HG02642 (cell line): ENCODE measurements at regions not wholly inside any gene's neighbourhood (a gene's known extent, or its start where the extent isn't known, plus 50 kb on each side); places are given as distances from the start of the nearest gene placed in this dataset.

Experiments used
- ATAC-seq: cut with Tn5 transposase; IDR thresholded peaks from one replicate; pipeline ENCODE4 v1.9.1; 2021; ENCODE audit warnings: mild to moderate bottlenecking; ENCODE audit not compliant: unreplicated experiment, poor library complexity

GRCh38 chr15:93694033-93694432 lies 537.3 kb upstream of the MCTP2 start:
- ATAC-seq = no peak

- no peak for ATAC-seq
Measured at GRCh38 chr15:93683651-93684050, 547.7 kb upstream of the MCTP2 start.

GRCh38 chr15:93671387-93671943 lies 559.9 kb upstream of the MCTP2 start:
- ATAC-seq = no peak

- no peak for ATAC-seq
Measured at GRCh38 chr15:93670931-93671330, 560.4 kb upstream of the MCTP2 start.

GRCh38 chr15:93664213-93664956 lies 567.0 kb upstream of the MCTP2 start:
- no peak for ATAC-seq

GRCh38 chr15:93662162-93662885 lies 569.0 kb upstream of the MCTP2 start:
- ATAC-seq = no peak

- ATAC-seq = no peak
Measured at GRCh38 chr15:93658026-93658816, 569.2 kb upstream of the RGMA start.

- no peak for ATAC-seq
Measured at GRCh38 chr15:93656041-93656440, 567.0 kb upstream of the RGMA start.

GRCh38 chr15:93649691-93650235 lies 560.8 kb upstream of the RGMA start:
- ATAC-seq = no peak

GRCh38 chr15:93646193-93646592 lies 557.2 kb upstream of the RGMA start:
- ATAC-seq = no peak

- no peak for ATAC-seq
Measured at GRCh38 chr15:93645594-93645993, 556.6 kb upstream of the RGMA start.

- no peak for ATAC-seq
Measured at GRCh38 chr15:93644595-93644994, 555.6 kb upstream of the RGMA start.

- ATAC-seq = no peak
Measured at GRCh38 chr15:93640411-93640962, 551.5 kb upstream of the RGMA start.

GRCh38 chr15:93631958-93632618 lies 543.1 kb upstream of the RGMA start:
- no peak for ATAC-seq

GRCh38 chr15:93619597-93619996 lies 530.6 kb upstream of the RGMA start:
- ATAC-seq = no peak

GRCh38 chr15:93617443-93617842 lies 528.4 kb upstream of the RGMA start:
- no peak for ATAC-seq

GRCh38 chr15:93614386-93615104 lies 525.5 kb upstream of the RGMA start:
- ATAC-seq = no peak

GRCh38 chr15:93613386-93613785 lies 524.4 kb upstream of the RGMA start:
- no peak for ATAC-seq

GRCh38 chr15:93612953-93613352 lies 523.9 kb upstream of the RGMA start:
- no peak for ATAC-seq
